HAP-1 (cell line): ENCODE measurements at regions not wholly inside any gene's neighbourhood (a gene's known extent, or its start where the extent isn't known, plus 50 kb on each side); places are given as distances from the start of the nearest gene placed in this dataset.

Experiments used
- DNase-seq, 2 experiments: peaks; one replicate each; pipeline ENCODE4 v3.0.0-alpha.2; 2016 to 2020; ENCODE audit warnings: low spot score in 2 of 2
- H3K27me3 ChIP-seq: fragments of 250-450 bp; sonication (Bioruptor Pico); 2 replicates; pipeline ENCODE4 v1.5.1; 2020; ENCODE audit warnings: low read depth, mild to moderate bottlenecking, moderate library complexity
- H3K36me3 ChIP-seq: fragments of 250-450 bp; sonication (Bioruptor Pico); replicated peaks from 2 replicates; pipeline ENCODE4 v1.5.1; 2020; ENCODE audit warnings: mild to moderate bottlenecking
- H3K4me1 ChIP-seq: fragments of 250-450 bp; sonication (Bioruptor Pico); 2 replicates; pipeline ENCODE4 v1.5.1; 2020; ENCODE audit warnings: mild to moderate bottlenecking
- H3K4me3 ChIP-seq: fragments of 250-450 bp; sonication (Bioruptor Pico); 2 replicates; pipeline ENCODE4 v1.5.1; 2020; ENCODE audit warnings: mild to moderate bottlenecking, moderate library complexity
- H3K9me3 ChIP-seq: fragments of 250-450 bp; sonication (Bioruptor Pico); 2 replicates; pipeline ENCODE4 v1.5.1; 2020; ENCODE audit warnings: mild to moderate bottlenecking, moderate library complexity
- in situ Hi-C: fragments of 300-500 bp; cut with MboI; formaldehyde crosslinking; loops from 3 replicates; pipeline ENCODE4 v1.14.3; 2020; ENCODE audit warnings: low sequenced_read_pairs, inconsistent platforms, mixed read lengths

- Histone ChIP-seq H3K4me1 (peaks cover 8% of the 10 kb centered on the region), H3K9me3 (no peaks in the 10 kb centered on the region), H3K4me3 (no peak overlapping the region), H3K27me3 (0 out of 2 replicates have a peak, but pooled peaks cover 4% of the 10 kb centered on the region), H3K36me3 (no peaks in the 10 kb centered on the region)
- DNase-seq, result no peak
- in situ Hi-C loops, result no loop called here
These were observed 322.3 kb downstream of the EFNB2 start for GRCh38 chr13:106213028-106213757.

GRCh38 chr13:106212386-106213010 is 323.0 kb downstream of the EFNB2 start:
- Histone ChIP-seq H3K27me3 (peaks cover 4% of the 10 kb centered on the region; the same call in 1 of the 2 replicates), H3K4me3 (no peak overlapping the region), H3K9me3 (no peaks in the 10 kb centered on the region), H3K4me1 (peaks cover 8% of the 10 kb centered on the region), H3K36me3 (no peaks in the 10 kb centered on the region)
- in situ Hi-C loops, result no loop called here
- DNase-seq, result no peak

- no peak overlapping the region for H3K4me3 ChIP-seq
- in situ Hi-C loops, result no loop called here
- peaks cover 4% of the 10 kb centered on the region; the same call in 1 of the 2 replicates for H3K27me3 ChIP-seq
- DNase-seq, result no peak
- H3K36me3 ChIP-seq, result no peaks in the 10 kb centered on the region
- peaks cover 8% of the 10 kb centered on the region for H3K4me1 ChIP-seq
- H3K9me3 ChIP-seq, result no peaks in the 10 kb centered on the region
These were observed 325.1 kb downstream of the EFNB2 start for GRCh38 chr13:106210324-106210723.

DNA sequence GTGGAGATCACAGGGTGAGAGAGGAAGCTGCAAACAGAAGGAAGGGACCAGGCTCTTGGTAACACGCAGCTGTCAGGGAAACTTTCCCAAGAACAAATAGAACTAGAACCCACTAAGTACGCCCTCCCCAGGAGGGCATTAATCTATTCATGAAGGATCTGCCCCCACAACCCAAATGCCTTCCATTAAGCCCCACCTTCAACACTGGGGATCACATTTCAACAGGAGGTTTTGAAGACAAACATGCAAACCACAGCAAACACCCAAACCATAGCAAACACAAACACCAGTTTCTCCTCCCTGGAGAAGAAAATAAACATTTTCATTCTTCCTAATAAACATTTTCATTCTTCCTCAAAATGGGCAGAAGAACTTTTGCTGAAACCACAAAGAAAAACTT is 329.6 kb downstream of the EFNB2 start:
- no peak for DNase-seq
- in situ Hi-C loops, result no loop called here
- H3K36me3 ChIP-seq, result no peaks in the 10 kb centered on the region

DNA sequence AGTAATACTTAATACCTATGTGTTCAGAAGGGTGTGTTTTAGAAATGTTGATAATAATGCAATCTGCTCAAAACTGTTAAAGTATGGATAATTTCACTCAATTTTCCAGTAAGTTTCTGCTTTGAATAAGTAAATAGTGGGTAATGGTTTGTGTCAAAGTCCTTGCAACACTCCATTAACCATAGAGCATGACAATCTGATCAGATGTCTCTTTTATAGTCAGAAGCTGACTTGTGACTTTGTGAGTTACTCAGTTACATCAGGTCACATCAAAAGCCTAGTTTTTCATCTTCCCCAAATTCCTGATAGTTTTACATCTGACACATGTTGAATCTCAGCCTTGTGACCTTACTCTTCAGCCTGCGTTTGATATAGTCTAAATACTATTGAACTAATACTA is 338.0 kb downstream of the EFNB2 start:
- in situ Hi-C loops, result no loop called here
- H3K4me1 ChIP-seq, result peaks cover 8% of the 10 kb centered on the region
- no peak overlapping the region for H3K4me3 ChIP-seq
- DNase-seq, result no peak
- no peaks in the 10 kb centered on the region for H3K9me3 ChIP-seq
- peaks cover 4% of the 10 kb centered on the region; the same call in 1 of the 2 replicates for H3K27me3 ChIP-seq
- no peaks in the 10 kb centered on the region for H3K36me3 ChIP-seq

More for the DNA sequence above, 329.6 kb downstream of the EFNB2 start:
- peaks cover 5% of the 10 kb centered on the region for H3K27me3 ChIP-seq
- H3K4me1 ChIP-seq, result peaks cover 8% of the 10 kb centered on the region
- H3K4me3 ChIP-seq, result no peak overlapping the region
- H3K9me3 ChIP-seq, result no peaks in the 10 kb centered on the region

DNA sequence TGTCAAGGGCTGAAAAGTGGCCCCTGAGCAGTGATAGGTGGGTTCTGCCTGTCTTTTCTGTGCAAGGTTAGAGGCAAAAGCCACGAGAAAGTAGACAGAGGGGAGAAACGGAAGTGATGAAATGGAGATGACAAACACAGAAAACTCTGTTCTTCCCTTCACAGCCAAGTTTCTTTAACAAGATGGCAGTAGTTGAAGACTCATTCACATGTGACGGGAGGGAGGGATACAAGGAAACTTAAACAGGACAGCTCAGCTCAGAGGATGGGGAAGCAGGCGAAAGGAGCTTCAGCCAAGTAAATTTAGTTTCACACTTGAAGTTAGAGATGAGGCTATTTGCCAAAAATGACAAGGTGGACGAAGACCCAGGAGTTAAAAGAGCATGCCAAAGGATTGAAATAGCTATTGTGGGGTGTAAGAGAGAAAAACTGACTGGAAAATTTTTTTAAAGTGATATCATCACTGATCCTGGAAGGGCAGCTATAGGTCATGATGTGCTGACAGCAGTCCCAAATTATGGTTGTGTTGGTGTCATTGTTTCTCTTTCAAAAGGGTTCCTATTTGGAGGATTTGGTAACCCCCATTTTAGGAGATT is 347.9 kb downstream of the EFNB2 start:
- in situ Hi-C loops, result no loop called here
- Histone ChIP-seq H3K4me1 (no peaks in the 10 kb centered on the region), H3K27me3 (no peaks in the 10 kb centered on the region), H3K36me3 (no peaks in the 10 kb centered on the region), H3K4me3 (no peak overlapping the region), H3K9me3 (no peaks in the 10 kb centered on the region)
- DNase-seq, result no peak

DNA sequence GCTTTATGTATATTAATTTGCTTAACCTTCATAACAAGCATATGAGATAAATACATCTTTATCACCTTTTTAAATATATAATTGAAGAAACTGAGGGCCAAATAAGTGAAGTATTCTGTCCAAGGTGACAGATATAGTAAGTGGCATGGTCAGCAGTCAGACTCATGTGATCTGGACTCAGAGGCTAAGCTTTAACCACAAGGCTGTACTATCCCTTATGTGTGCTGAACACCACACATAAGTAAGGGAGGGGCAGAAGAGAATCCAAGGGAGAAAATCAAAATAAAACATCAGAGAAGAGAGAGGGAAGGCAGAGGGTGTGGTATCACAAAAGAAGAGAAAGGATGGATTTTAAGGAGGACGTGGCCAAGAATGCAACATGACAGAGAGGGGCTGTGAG is 348.4 kb downstream of the EFNB2 start:
- Histone ChIP-seq H3K9me3 (no peaks in the 10 kb centered on the region), H3K4me3 (no peak overlapping the region), H3K27me3 (no peaks in the 10 kb centered on the region), H3K36me3 (no peaks in the 10 kb centered on the region), H3K4me1 (no peaks in the 10 kb centered on the region)
- in situ Hi-C loops, result no loop called here
- no peak for DNase-seq

DNA sequence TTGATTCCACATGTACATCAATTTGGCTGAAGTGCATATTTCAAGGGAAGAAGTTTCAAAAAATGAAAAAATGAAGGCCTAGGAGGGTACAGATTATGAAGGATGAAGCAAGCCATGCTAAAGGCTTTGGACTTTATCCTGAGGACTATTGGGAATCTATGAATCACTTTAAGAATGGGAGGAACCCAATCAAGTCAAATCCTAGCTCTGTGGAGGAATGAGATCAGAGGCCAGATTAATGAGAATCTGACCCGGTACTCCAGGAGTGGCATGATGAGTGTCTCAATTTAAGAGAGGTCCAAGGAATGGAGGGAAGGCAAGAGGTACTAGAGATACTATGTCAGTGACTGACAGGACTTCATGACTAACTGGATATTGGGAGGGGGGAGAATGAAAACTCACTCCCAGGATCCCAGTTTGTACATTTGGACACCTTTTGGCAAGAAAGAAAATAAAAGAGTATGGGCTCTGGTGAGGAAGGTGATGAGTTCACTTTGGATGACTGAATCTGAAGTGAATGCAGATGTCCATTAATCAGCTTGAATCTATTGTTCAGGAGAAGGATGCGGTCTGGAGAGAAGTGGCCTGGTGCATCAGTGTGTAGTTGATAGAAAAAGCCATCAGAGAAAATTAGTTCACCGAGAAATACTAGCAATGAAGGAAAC is 349.0 kb downstream of the EFNB2 start:
- Histone ChIP-seq H3K36me3 (no peaks in the 10 kb centered on the region), H3K4me3 (no peak overlapping the region), H3K27me3 (no peaks in the 10 kb centered on the region), H3K9me3 (no peaks in the 10 kb centered on the region), H3K4me1 (no peaks in the 10 kb centered on the region)
- in situ Hi-C loops, result no loop called here
- DNase-seq, result no peak

DNA sequence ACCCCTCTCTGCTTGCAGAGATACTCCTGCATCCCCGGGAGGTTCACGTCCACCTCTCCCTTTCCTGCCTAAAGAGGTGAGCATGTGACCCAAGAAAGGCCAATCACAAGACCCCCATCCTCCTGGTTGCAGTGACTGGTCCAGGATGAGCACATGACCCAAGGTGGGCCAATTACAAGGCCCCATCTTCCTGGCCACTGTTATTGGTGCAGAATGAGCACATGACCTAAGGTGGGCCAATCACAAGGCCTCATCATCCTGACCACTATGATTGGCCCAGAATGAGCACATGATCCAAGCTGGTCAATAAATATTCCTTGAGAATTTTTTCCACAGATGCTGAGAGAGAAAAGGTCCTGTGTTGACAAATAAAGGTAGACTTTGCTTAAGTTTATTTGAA is 350.7 kb downstream of the EFNB2 start:
- Histone ChIP-seq H3K4me3 (no peak overlapping the region), H3K9me3 (no peaks in the 10 kb centered on the region), H3K27me3 (no peaks in the 10 kb centered on the region), H3K36me3 (no peaks in the 10 kb centered on the region), H3K4me1 (no peaks in the 10 kb centered on the region)
- in situ Hi-C loops, result no loop called here
- DNase-seq, result no peak

DNA sequence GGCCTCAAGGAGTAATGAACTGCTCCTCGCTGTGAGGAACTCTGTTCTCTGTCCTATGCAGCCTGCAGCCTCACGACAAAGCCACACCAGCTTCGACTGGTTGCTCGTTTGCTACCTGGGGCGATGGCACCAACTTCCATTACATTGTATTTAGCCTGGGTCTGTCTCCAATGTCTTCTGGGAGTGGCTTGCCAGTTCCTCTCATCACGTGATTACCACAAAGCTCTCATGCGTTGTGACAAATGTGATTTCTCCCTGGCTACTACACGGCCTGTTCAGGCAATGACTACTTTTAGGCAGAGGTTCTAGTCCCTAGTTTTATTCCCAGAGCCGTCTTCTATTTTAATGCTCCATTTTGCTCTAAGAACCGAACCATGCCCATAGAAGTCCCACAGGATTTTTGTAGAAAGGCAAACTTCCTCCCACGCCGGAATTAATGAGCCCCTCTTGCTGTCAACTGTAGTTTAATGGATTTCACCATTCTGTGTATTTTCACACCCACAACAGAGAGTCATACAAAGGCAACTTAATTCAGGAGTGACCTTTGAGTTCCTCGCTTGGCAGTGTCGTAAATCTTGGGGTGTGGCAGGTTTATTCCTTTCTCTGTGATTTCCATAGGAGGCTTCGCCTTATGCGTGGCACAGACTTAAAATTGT is 351.9 kb downstream of the EFNB2 start:
- H3K9me3 ChIP-seq, result no peaks in the 10 kb centered on the region

GRCh38 chr13:106182404-106182803 is 353.1 kb downstream of the EFNB2 start:
- Histone ChIP-seq H3K9me3 (no peaks in the 10 kb centered on the region), H3K4me1 (no peaks in the 10 kb centered on the region), H3K36me3 (no peaks in the 10 kb centered on the region), H3K4me3 (no peak overlapping the region), H3K27me3 (no peaks in the 10 kb centered on the region)
- in situ Hi-C loops, result no loop called here
- DNase-seq, result no peak

More for the DNA sequence above, 351.9 kb downstream of the EFNB2 start:
- Histone ChIP-seq H3K4me1 (no peaks in the 10 kb centered on the region), H3K36me3 (no peaks in the 10 kb centered on the region), H3K27me3 (no peaks in the 10 kb centered on the region), H3K4me3 (no peak overlapping the region)
- in situ Hi-C loops, result no loop called here
- DNase-seq, result no peak

GRCh38 chr13:106178816-106179215 is 356.6 kb downstream of the EFNB2 start:
- in situ Hi-C loops, result no loop called here
- Histone ChIP-seq H3K4me3 (no peak overlapping the region), H3K27me3 (no peaks in the 10 kb centered on the region), H3K36me3 (no peaks in the 10 kb centered on the region), H3K9me3 (no peaks in the 10 kb centered on the region), H3K4me1 (no peaks in the 10 kb centered on the region)
- no peak for DNase-seq

DNA sequence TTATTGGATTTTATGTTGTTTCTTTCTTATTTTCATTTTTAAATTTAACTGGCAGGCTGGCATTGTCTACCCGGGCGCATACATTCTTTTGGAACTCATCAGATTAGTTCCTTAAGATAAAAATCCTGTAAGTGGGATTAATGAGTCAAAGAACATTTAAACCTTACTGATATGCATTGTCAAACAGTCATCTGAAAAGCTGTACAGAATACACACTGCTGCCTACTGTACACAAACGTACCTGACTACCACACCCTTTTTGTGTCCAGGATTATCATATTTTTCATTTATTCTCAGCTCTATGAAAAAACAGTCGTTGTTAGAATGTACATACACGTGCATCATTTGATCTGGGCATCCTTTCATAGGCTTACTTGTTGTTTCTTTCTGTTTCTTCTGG is 358.3 kb downstream of the EFNB2 start:
- Histone ChIP-seq H3K9me3 (no peaks in the 10 kb centered on the region), H3K4me1 (no peaks in the 10 kb centered on the region), H3K36me3 (no peaks in the 10 kb centered on the region), H3K4me3 (no peak overlapping the region), H3K27me3 (no peaks in the 10 kb centered on the region)
- in situ Hi-C loops, result no loop called here
- no peak for DNase-seq
